BLaER1 (cell line): ENCODE measurements at regions not wholly inside any gene's neighbourhood (a gene's known extent, or its start where the extent isn't known, plus 50 kb on each side); places are given as distances from the start of the nearest gene placed in this dataset.

Source experiments
- H3K27ac ChIP-seq: shearing (Covaris generic); formaldehyde crosslinking; 2 replicates; pipeline ENCODE4 v1.8.1; 2022
- H3K27me3 ChIP-seq: shearing (Covaris generic); formaldehyde crosslinking; 2 replicates; pipeline ENCODE4 v1.8.1; 2022
- H3K36me3 ChIP-seq: shearing (Covaris generic); formaldehyde crosslinking; 2 replicates; pipeline ENCODE4 v1.8.1; 2022
- H3K4me1 ChIP-seq: shearing (Covaris generic); formaldehyde crosslinking; 2 replicates; pipeline ENCODE4 v1.8.1; 2022
- H3K4me2 ChIP-seq: shearing (Covaris generic); formaldehyde crosslinking; 2 replicates; pipeline ENCODE4 v1.8.1; 2022
- H3K4me3 ChIP-seq: shearing (Covaris generic); formaldehyde crosslinking; 2 replicates; pipeline ENCODE4 v1.8.1; 2022
- H3K9ac ChIP-seq: shearing (Covaris generic); formaldehyde crosslinking; 2 replicates; pipeline ENCODE4 v1.8.1; 2022
- H3K9me3 ChIP-seq: shearing (Covaris generic); formaldehyde crosslinking; 2 replicates; pipeline ENCODE4 v1.8.1; 2022
- H4K20me1 ChIP-seq: shearing (Covaris generic); formaldehyde crosslinking; 2 replicates; pipeline ENCODE4 v1.8.1; 2022
- Cebpa-rat ChIP-seq: shearing (Covaris generic); IDR thresholded peaks from 2 replicates; pipeline ENCODE4 v1.8.1; 2022

DNA sequence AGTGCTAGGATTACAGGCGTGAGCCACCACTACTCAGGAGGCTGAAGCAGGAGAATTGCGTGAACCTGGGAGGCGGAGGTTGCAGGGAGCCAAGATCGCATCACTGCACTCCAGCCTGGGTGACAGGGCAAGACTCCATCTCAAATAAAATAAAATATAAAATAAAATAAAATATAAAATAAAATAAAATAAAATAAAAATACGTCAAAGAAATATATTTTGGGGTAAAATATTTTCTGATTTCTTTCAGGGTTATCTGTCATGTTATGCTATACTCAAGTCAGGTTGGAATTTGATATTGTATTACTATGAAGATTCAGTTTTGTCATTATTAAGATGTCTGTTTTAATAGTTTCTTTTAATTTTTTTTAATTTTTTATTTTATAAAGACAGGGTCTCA, 99.4 kb upstream of the GHITM start:
- H3K27me3 ChIP-seq: no peaks in the 10 kb centered on the region
- no peaks in the 10 kb centered on the region for H3K4me1 ChIP-seq
- no peak overlapping the region for H3K4me3 ChIP-seq
- H3K4me2 ChIP-seq: no peak overlapping the region
- H3K9ac ChIP-seq: no peak overlapping the region
- H4K20me1 ChIP-seq: no peaks in the 10 kb centered on the region
- TF ChIP-seq Cebpa-rat: no peak
- no peaks in the 10 kb centered on the region for H3K9me3 ChIP-seq
- H3K36me3 ChIP-seq: no peaks in the 10 kb centered on the region
- H3K27ac ChIP-seq: no peak overlapping the region

DNA sequence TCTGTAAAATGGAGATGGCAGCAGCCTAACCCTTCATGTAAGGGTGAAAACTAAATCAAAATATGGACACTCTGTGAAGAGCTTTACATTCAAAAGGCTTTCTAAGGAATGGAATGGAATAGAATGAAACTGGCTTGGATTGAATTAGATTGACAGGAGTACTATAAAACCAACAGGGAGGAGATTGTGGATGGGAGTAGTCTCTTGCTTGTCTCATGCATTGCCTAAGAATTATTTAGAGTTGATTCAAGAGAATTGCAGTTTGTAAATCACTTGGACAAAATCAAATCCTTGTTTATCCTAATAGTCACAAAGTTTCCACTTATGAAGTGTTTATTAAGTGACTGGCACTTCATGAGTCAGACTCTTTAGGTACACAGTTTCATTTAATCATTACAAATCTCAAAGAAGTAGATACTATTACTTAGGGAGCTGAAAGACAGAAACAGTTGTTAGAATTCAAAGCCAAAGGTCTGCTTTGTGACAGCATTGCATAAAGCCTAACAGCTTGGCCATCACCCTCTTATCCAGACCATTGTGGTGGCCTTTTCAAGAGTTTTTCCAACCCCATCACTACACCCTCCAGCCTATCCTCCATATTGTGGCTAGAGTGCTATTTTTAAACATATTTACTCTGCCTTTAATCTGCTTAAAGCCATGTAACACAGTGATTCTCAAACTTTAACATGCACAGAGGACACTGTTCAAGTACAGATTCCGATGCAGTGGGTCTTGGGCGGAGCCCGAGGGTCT, 91.9 kb upstream of the GHITM start:
- H3K4me1 ChIP-seq: no peaks in the 10 kb centered on the region
- no peak overlapping the region for H3K4me3 ChIP-seq
- H3K9ac ChIP-seq: no peak overlapping the region
- no peak for TF ChIP-seq Cebpa-rat
- H3K27me3 ChIP-seq: no peaks in the 10 kb centered on the region
- no peak overlapping the region for H3K27ac ChIP-seq
- H3K36me3 ChIP-seq: no peaks in the 10 kb centered on the region
- H3K9me3 ChIP-seq: peaks cover 6% of the 10 kb centered on the region; the same call in 1 of the 2 replicates
- no peaks in the 10 kb centered on the region for H4K20me1 ChIP-seq
- no peak overlapping the region for H3K4me2 ChIP-seq

DNA sequence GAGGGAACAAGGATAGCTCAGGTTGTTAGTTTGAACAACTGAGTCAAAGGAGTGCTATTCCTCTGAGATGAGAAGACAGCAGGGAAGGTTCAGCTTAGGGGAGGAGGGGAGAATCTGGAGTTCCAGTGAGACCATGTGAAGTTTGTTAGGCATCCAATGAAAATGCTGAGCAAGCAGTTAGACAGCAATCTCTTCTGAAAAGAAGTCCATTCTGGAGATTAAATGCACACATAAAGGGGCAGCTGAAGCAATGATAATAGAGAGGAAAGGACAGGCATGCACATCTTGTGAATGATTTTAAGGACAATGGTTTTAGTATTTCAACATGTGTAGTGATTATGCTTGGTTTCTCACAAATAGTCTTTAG, 89.7 kb upstream of the GHITM start:
- no peak for TF ChIP-seq Cebpa-rat
- Histone ChIP-seq H3K9me3 (peaks cover 6% of the 10 kb centered on the region; the same call in 1 of the 2 replicates), H3K4me2 (no peak overlapping the region), H3K27ac (no peak overlapping the region), H3K36me3 (no peaks in the 10 kb centered on the region), H3K4me3 (no peak overlapping the region), H4K20me1 (no peaks in the 10 kb centered on the region), H3K9ac (no peak overlapping the region), H3K27me3 (no peaks in the 10 kb centered on the region), H3K4me1 (no peaks in the 10 kb centered on the region)

- TF ChIP-seq Cebpa-rat: no peak
- no peaks in the 10 kb centered on the region for H3K36me3 ChIP-seq
- H3K9ac ChIP-seq: no peak overlapping the region
- H4K20me1 ChIP-seq: no peaks in the 10 kb centered on the region
- H3K27ac ChIP-seq: no peak overlapping the region
- H3K9me3 ChIP-seq: peaks cover 6% of the 10 kb centered on the region; the same call in 1 of the 2 replicates
- no peak overlapping the region for H3K4me2 ChIP-seq
- no peaks in the 10 kb centered on the region for H3K4me1 ChIP-seq
- H3K4me3 ChIP-seq: no peak overlapping the region
- H3K27me3 ChIP-seq: no peaks in the 10 kb centered on the region
Measured at GRCh38 chr10:84053626-84054025, 85.7 kb upstream of the GHITM start.

DNA sequence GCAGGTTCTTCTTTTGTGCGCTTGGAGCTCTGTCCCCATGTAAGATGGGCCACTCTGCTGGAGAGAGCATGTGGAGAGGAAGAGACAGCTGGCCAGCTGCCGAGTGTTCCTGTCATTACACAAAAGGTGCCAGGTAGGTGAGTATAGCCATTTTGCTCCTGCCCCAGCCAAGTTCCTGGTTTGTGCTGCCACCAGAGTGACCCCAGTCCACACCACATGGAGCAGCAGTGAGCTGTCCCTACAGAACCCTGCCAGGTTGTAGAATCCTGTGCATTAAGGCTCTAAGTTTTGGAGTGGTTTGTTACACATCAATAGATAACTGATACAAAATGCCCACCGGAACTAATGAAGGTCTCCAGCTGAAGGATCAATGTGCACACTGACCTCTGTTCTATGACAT, 84.6 kb upstream of the GHITM start:
- Histone ChIP-seq H3K27me3 (no peaks in the 10 kb centered on the region), H3K4me1 (no peaks in the 10 kb centered on the region), H3K4me3 (no peak overlapping the region), H3K9me3 (peaks cover 6% of the 10 kb centered on the region; the same call in 1 of the 2 replicates), H3K9ac (no peak overlapping the region), H3K27ac (no peak overlapping the region), H4K20me1 (no peaks in the 10 kb centered on the region), H3K4me2 (no peak overlapping the region), H3K36me3 (no peaks in the 10 kb centered on the region)
- TF ChIP-seq Cebpa-rat: no peak

DNA sequence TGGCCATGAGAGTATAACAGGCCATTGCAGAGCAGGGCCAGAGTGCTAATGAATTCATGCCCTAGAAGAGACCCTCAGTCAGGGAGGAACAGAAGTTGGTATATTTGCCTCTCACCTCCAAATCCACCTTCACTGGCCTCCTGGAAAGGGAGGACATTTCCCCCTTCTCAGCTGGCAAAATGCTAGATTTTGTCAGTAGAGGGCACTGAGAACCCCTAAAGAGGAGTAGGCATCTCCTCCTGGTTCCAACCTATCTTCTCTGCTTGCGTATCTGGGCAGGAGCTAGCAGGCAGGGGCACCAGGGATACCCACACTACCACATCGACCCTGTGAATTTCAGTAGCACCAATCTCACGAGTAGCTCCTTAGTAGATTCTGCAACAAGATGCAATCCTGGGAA, 79.8 kb upstream of the GHITM start:
- TF ChIP-seq Cebpa-rat: no peak

GRCh38 chr10:84063440-84063839, 75.9 kb upstream of the GHITM start:
- Histone ChIP-seq H4K20me1 (no peaks in the 10 kb centered on the region), H3K4me3 (no peak overlapping the region), H3K9me3 (no peaks in the 10 kb centered on the region), H3K4me1 (no peaks in the 10 kb centered on the region), H3K36me3 (no peaks in the 10 kb centered on the region), H3K27ac (no peak overlapping the region), H3K9ac (no peak overlapping the region), H3K4me2 (no peak overlapping the region), H3K27me3 (no peaks in the 10 kb centered on the region)
- no peak for TF ChIP-seq Cebpa-rat

More for the DNA sequence above, 79.8 kb upstream of the GHITM start:
- Histone ChIP-seq H3K27ac (no peak overlapping the region), H3K4me1 (no peaks in the 10 kb centered on the region), H3K4me2 (no peak overlapping the region), H3K27me3 (no peaks in the 10 kb centered on the region), H3K9ac (no peak overlapping the region), H3K9me3 (no peaks in the 10 kb centered on the region), H3K36me3 (no peaks in the 10 kb centered on the region), H4K20me1 (no peaks in the 10 kb centered on the region), H3K4me3 (no peak overlapping the region)

- no peak overlapping the region for H3K9ac ChIP-seq
- H3K4me1 ChIP-seq: no peaks in the 10 kb centered on the region
- H4K20me1 ChIP-seq: no peaks in the 10 kb centered on the region
- H3K9me3 ChIP-seq: peaks cover 7% of the 10 kb centered on the region; the same call in 1 of the 2 replicates
- H3K36me3 ChIP-seq: no peaks in the 10 kb centered on the region
- H3K4me2 ChIP-seq: no peak overlapping the region
- H3K27ac ChIP-seq: no peak overlapping the region
- H3K4me3 ChIP-seq: no peak overlapping the region
- TF ChIP-seq Cebpa-rat: no peak
- H3K27me3 ChIP-seq: no peaks in the 10 kb centered on the region
Measured at GRCh38 chr10:84065804-84066601, 73.3 kb upstream of the GHITM start.

- no peak overlapping the region for H3K4me2 ChIP-seq
- H3K4me3 ChIP-seq: no peak overlapping the region
- H3K36me3 ChIP-seq: no peaks in the 10 kb centered on the region
- H3K4me1 ChIP-seq: no peaks in the 10 kb centered on the region
- no peak for TF ChIP-seq Cebpa-rat
- no peaks in the 10 kb centered on the region for H3K27me3 ChIP-seq
- H3K27ac ChIP-seq: no peak overlapping the region
- no peaks in the 10 kb centered on the region for H4K20me1 ChIP-seq
- H3K9me3 ChIP-seq: peaks cover 7% of the 10 kb centered on the region; the same call in 1 of the 2 replicates
- H3K9ac ChIP-seq: no peak overlapping the region
Measured at GRCh38 chr10:84074521-84074920, 64.8 kb upstream of the GHITM start.
